GM23338 (cell line): ENCODE measurements at regions not wholly inside any gene's neighbourhood (a gene's known extent, or its start where the extent isn't known, plus 50 kb on each side); places are given as distances from the start of the nearest gene placed in this dataset.

Experiments
- ATAC-seq: fragments of 200-7000 bp; cut with Tn5 transposase; 3 replicates; pipeline ENCODE4 v1.9.1; 2020
- DNase-seq: peaks from one replicate; pipeline ENCODE4 v3.0.0-alpha.2; 2015; ENCODE audit warnings: low spot score
- H2AFZ ChIP-seq: fragments of 200-600 bp; sonication (generic); 2 replicates; pipeline ENCODE4 v1.8.0; 2016; ENCODE audit warnings: antibody characterized with exemption, mild to moderate bottlenecking, moderate library complexity
- H3F3A ChIP-seq: fragments of 200-600 bp; sonication (generic); replicated peaks from 2 replicates; pipeline ENCODE4 v1.8.0; 2017; ENCODE audit warnings: antibody characterized with exemption, mixed run types, low read depth
- H3K27ac ChIP-seq: fragments of 200-600 bp; sonication (generic); 2 replicates; pipeline ENCODE4 v1.6.1; 2016; ENCODE audit warnings: low read depth
- H3K27me3 ChIP-seq: fragments of 200-600 bp; sonication (generic); 2 replicates; pipeline ENCODE4 v1.8.0; 2016; ENCODE audit warnings: mild to moderate bottlenecking, mixed run types, moderate library complexity; ENCODE audit not compliant: insufficient read depth
- H3K36me3 ChIP-seq: fragments of 200-600 bp; sonication (generic); 2 replicates; pipeline ENCODE4 v1.8.0; 2016; ENCODE audit warnings: mild to moderate bottlenecking; ENCODE audit not compliant: insufficient read depth
- H3K4me1 ChIP-seq: fragments of 200-600 bp; sonication (generic); 2 replicates; pipeline ENCODE4 v1.8.0; 2016; ENCODE audit warnings: mild to moderate bottlenecking, moderate library complexity; ENCODE audit not compliant: insufficient read depth
- H3K4me2 ChIP-seq: fragments of 200-600 bp; sonication (generic); 2 replicates; pipeline ENCODE4 v1.7.1; 2017; ENCODE audit warnings: mixed run types
- H3K4me3 ChIP-seq: fragments of 200-600 bp; sonication (generic); 2 replicates; pipeline ENCODE4 v1.6.1; 2016; ENCODE audit warnings: mixed run types
- H3K79me2 ChIP-seq: fragments of 200-600 bp; sonication (generic); replicated peaks from 2 replicates; pipeline ENCODE4 v1.8.0; 2017; ENCODE audit warnings: mild to moderate bottlenecking; ENCODE audit not compliant: insufficient read depth
- H3K9me2 ChIP-seq: fragments of 200-600 bp; sonication (generic); 2 replicates; pipeline ENCODE4 v1.8.0; 2017; ENCODE audit not compliant: insufficient read depth
- H4K20me1 ChIP-seq: fragments of 200-600 bp; sonication (generic); replicated peaks from 2 replicates; pipeline ENCODE4 v1.8.0; 2017; ENCODE audit warnings: mild to moderate bottlenecking; ENCODE audit not compliant: insufficient read depth
- H3K27ac Mint-ChIP-seq: 2 replicates; pipeline ENCODE4 v1.8.0; 2020; ENCODE audit warnings: inconsistent platforms, mild to moderate bottlenecking, moderate library complexity, mixed read lengths
- H3K27me3 Mint-ChIP-seq: 3 replicates; pipeline ENCODE4 v1.8.0; 2022; ENCODE audit warnings: low read depth, mild to moderate bottlenecking, moderate library complexity, mixed read lengths, inconsistent platforms; ENCODE audit not compliant: insufficient read depth, poor library complexity
- H3K36me3 Mint-ChIP-seq: 3 replicates; pipeline ENCODE4 v1.8.0; 2021; ENCODE audit warnings: low read depth, mild to moderate bottlenecking, inconsistent platforms, moderate library complexity, mixed read lengths
- H3K4me1 Mint-ChIP-seq: 3 replicates; pipeline ENCODE4 v1.8.0; 2020; ENCODE audit warnings: mild to moderate bottlenecking, inconsistent platforms, mixed read lengths
- H3K4me3 Mint-ChIP-seq: 3 replicates; pipeline ENCODE4 v1.8.0; 2021; ENCODE audit warnings: moderate library complexity, mild to moderate bottlenecking, inconsistent platforms, mixed read lengths
- H3K9me3 Mint-ChIP-seq: 3 replicates; pipeline ENCODE4 v1.8.0; 2020; ENCODE audit warnings: moderate library complexity, mild to moderate bottlenecking, inconsistent platforms, mixed read lengths
- CREB1 ChIP-seq: fragments of 250-450 bp; sonication (Bioruptor Pico); IDR thresholded peaks from 2 replicates; pipeline ENCODE4 v1.5.0; 2020; ENCODE audit warnings: low read depth, mild to moderate bottlenecking, moderate library complexity
- CTCF ChIP-seq, 2 experiments: fragments of 200-600 bp in 1 of 2; sonication (generic) in 1 of 2; conservative IDR thresholded peaks; 2 replicates each; pipeline versions ENCODE4 v1.5.1 to v1.6.1; 2016 to 2017; ENCODE audit warnings: antibody characterized with exemption in 2 of 2, low read depth in 2 of 2, mild to moderate bottlenecking in 2 of 2, moderate library complexity in 1 of 2
- EZH2 ChIP-seq: fragments of 200-600 bp; sonication (generic); IDR thresholded peaks from one replicate; pipeline ENCODE4 v1.8.0; 2017; ENCODE audit warnings: antibody characterized with exemption, mild to moderate bottlenecking, low read depth; ENCODE audit not compliant: unreplicated experiment
- EZH2phosphoT487 ChIP-seq: fragments of 200-600 bp; sonication (generic); IDR thresholded peaks from one replicate; pipeline ENCODE4 v1.8.1; 2018; ENCODE audit warnings: antibody characterized with exemption; ENCODE audit not compliant: unreplicated experiment
- POLR2AphosphoS5 ChIP-seq: IDR thresholded peaks from 2 replicates; pipeline ENCODE4 v1.6.1; 2016; ENCODE audit warnings: antibody characterized with exemption, low read depth
- REST ChIP-seq: IDR thresholded peaks from one replicate; pipeline ENCODE4 v1.6.1; 2018; ENCODE audit warnings: antibody characterized with exemption; ENCODE audit not compliant: unreplicated experiment
- ZNF462 ChIP-seq: fragments of 250-450 bp; sonication (Bioruptor Pico); IDR thresholded peaks from 2 replicates; pipeline ENCODE4 v1.5.0; 2020; ENCODE audit warnings: mild to moderate bottlenecking, moderate library complexity

- no peak for TF ChIP-seq REST
- TF ChIP-seq EZH2phosphoT487, result no peak
- TF ChIP-seq POLR2AphosphoS5, result no peak
- no peak for TF ChIP-seq EZH2
- no peak for TF ChIP-seq CREB1 (CRISPR knock-in tag)
Observed at GRCh38 chr6:8905757-8906156, 470.4 kb upstream of the SLC35B3 start (continued).

- H3K9me2 ChIP-seq, result no peaks in the 10 kb centered on the region
- peak; percentile 84 for ATAC-seq
- TF ChIP-seq CTCF (conservative IDR thresholded peaks at IDR 0.05; ENCODE audit: low read depth in 2 of 2) (peak; percentile 74 to 78), REST (no peak), ZNF462 (CRISPR knock-in tag) (peak; percentile 49; the same call in 1 of the 2 replicates)
Observed at GRCh38 chr6:8904754-8905153, 469.4 kb upstream of the SLC35B3 start.

More at GRCh38 chr6:8904754-8905153, 469.4 kb upstream of the SLC35B3 start:
- Histone ChIP-seq H3K4me3 (no peak overlapping the region), H3K4me2 (no peak overlapping the region), H3K4me1 (no peaks in the 10 kb centered on the region), H2AFZ (peak overlapping the region; percentile 3; the same call in 1 of the 2 replicates), H3K79me2 (no peaks in the 10 kb centered on the region), H3K27me3 (no peaks in the 10 kb centered on the region), H3K36me3 (no peaks in the 10 kb centered on the region), H3F3A (no peaks in the 10 kb centered on the region), H4K20me1 (no peaks in the 10 kb centered on the region), H3K27ac (no peak overlapping the region)
- DNase-seq, result peak; percentile 70
- no peaks in the 10 kb centered on the region for H3K36me3 Mint-ChIP-seq
- H3K4me1 Mint-ChIP-seq, result no peaks in the 10 kb centered on the region
- no peak overlapping the region for H3K4me3 Mint-ChIP-seq
- no peak overlapping the region for H3K27ac Mint-ChIP-seq
- H3K27me3 Mint-ChIP-seq, result no peaks in the 10 kb centered on the region
- no peaks in the 10 kb centered on the region for H3K9me3 Mint-ChIP-seq
